ENCODE measurements at regions not wholly inside any gene's neighbourhood (a gene's known extent, or its start where the extent isn't known, plus 50 kb on each side); places are given as distances from the start of the nearest gene placed in this dataset.

- no peak overlapping the region for H3K14ac ChIP-seq (replicated peaks; ENCODE audit: low read depth, low read length)
- H3K4ac ChIP-seq (ENCODE audit: low read depth, low read length), result no peak overlapping the region
- H3K56ac ChIP-seq (ENCODE audit: extremely low read depth, insufficient read depth, low read length), result no peak overlapping the region
- no peak overlapping the region for H2AK9ac ChIP-seq (replicated peaks; ENCODE audit: low read depth, low read length, poor library complexity)
- intact Hi-C loops (cut with micrococcal nuclease) (no loop called here), dilution Hi-C loops (cut with HindIII; ENCODE audit: low sequenced_read_pairs, unreplicated experiment) (no loop called here), in situ Hi-C loops (cut with MboI; ENCODE audit: low sequenced_read_pairs) (no loop called here)
- no peak overlapping the region for H2BK15ac ChIP-seq (ENCODE audit: low read depth, low read length)
- no peak overlapping the region for H2BK20ac ChIP-seq (ENCODE audit: low read depth, low read length)
- DNase-seq (no peak), ATAC-seq (ENCODE audit: low read depth) (no peak)
- H3K23ac ChIP-seq (ENCODE audit: low read depth, low read length), result no peak overlapping the region
- H3K79me1 ChIP-seq (ENCODE audit: low read depth in 1 of 2, low read length in 2 of 2), result no peaks in the 10 kb centered on the region
- no peak overlapping the region for H3K18ac ChIP-seq (ENCODE audit: low read depth, low read length)
- no peak overlapping the region for H3K4me3 ChIP-seq (ENCODE audit: insufficient read depth, low read depth, low read length)
- no peak overlapping the region for H4K91ac ChIP-seq (ENCODE audit: insufficient read depth, low read depth, low read length)
- no TSS peak for BruUV-seq (replicated peaks)
- H3K9me3 ChIP-seq (ENCODE audit: control insufficient read depth, insufficient read depth, low read length), result peaks cover 84% of the 10 kb centered on the region
- no peak overlapping the region for H4K8ac ChIP-seq (ENCODE audit: low read depth in 2 of 2, low read length in 2 of 2)
- H3K9me1 ChIP-seq (ENCODE audit: insufficient read depth, low read length), result no peaks in the 10 kb centered on the region
- H4K5ac ChIP-seq (ENCODE audit: low read depth, low read length), result no peak overlapping the region
- H2BK5ac ChIP-seq (ENCODE audit: low read depth, low read length, poor library complexity, severe bottlenecking), result no peak overlapping the region
- H3K4me2 ChIP-seq (ENCODE audit: low read depth, low read length), result no peak overlapping the region
- no peak overlapping the region for H2AK5ac ChIP-seq (ENCODE audit: low read depth, low read length)
- no peak overlapping the region for H3K27ac ChIP-seq (ENCODE audit: insufficient read depth, low read length)
- no peaks in the 10 kb centered on the region for H3K4me1 ChIP-seq (ENCODE audit: control insufficient read depth, insufficient read depth, low read length)
- H2AFZ ChIP-seq (replicated peaks; ENCODE audit: low read length, poor library complexity), result no peak overlapping the region
- no peaks in the 10 kb centered on the region for H4K20me1 ChIP-seq (ENCODE audit: insufficient read depth, low read length)
- CTCF ChIA-PET, result no interaction called here
- WGBS, 2 experiments (ENCODE audit: extremely low coverage in 2 of 2, insufficient read length in 1 of 2), result 100% methylated on average over 1 of the region's 9 CpGs; no CpG with 5 or more reads in 1 of the 2 experiments
- POLR2A ChIA-PET (ENCODE audit: unreplicated experiment), result no interaction called here
- H3K27me3 ChIP-seq (ENCODE audit: control insufficient read depth, insufficient read depth, low read length), result no peaks in the 10 kb centered on the region
- TF ChIP-seq CHD1 (IDR thresholded peaks at IDR 0.05; ENCODE audit: low read depth, low read length) (no peak), MXI1 (IDR thresholded peaks at IDR 0.05; ENCODE audit: borderline replicate concordance, low read depth, low read length) (no peak), RFX5 (IDR thresholded peaks at IDR 0.05; ENCODE audit: low read depth, low read length) (no peak), SMC3 (IDR thresholded peaks at IDR 0.05; ENCODE audit: low read depth, low read length) (no peak), RAD21 (IDR thresholded peaks at IDR 0.05; ENCODE audit: low read length) (no peak), FOS (IDR thresholded peaks at IDR 0.05; ENCODE audit: low read depth, low read length) (no peak), RCOR1 (IDR thresholded peaks at IDR 0.05; ENCODE audit: insufficient replicate concordance, low read length) (no peak), POLR2A (IDR thresholded peaks at IDR 0.05; ENCODE audit: low read depth, low read length) (no peak), BHLHE40 (IDR thresholded peaks at IDR 0.05; ENCODE audit: low read depth, low read length) (no peak), CEBPB (IDR thresholded peaks at IDR 0.05; ENCODE audit: low read depth, low read length) (no peak)
- TF ChIP-seq, protein P1, sequence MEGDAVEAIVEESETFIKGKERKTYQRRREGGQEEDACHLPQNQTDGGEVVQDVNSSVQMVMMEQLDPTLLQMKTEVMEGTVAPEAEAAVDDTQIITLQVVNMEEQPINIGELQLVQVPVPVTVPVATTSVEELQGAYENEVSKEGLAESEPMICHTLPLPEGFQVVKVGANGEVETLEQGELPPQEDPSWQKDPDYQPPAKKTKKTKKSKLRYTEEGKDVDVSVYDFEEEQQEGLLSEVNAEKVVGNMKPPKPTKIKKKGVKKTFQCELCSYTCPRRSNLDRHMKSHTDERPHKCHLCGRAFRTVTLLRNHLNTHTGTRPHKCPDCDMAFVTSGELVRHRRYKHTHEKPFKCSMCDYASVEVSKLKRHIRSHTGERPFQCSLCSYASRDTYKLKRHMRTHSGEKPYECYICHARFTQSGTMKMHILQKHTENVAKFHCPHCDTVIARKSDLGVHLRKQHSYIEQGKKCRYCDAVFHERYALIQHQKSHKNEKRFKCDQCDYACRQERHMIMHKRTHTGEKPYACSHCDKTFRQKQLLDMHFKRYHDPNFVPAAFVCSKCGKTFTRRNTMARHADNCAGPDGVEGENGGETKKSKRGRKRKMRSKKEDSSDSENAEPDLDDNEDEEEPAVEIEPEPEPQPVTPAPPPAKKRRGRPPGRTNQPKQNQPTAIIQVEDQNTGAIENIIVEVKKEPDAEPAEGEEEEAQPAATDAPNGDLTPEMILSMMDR (conservative IDR thresholded peaks at IDR 0.05; ENCODE audit: low read depth, low read length), result no peak
- TF ChIP-seq, protein P2, sequence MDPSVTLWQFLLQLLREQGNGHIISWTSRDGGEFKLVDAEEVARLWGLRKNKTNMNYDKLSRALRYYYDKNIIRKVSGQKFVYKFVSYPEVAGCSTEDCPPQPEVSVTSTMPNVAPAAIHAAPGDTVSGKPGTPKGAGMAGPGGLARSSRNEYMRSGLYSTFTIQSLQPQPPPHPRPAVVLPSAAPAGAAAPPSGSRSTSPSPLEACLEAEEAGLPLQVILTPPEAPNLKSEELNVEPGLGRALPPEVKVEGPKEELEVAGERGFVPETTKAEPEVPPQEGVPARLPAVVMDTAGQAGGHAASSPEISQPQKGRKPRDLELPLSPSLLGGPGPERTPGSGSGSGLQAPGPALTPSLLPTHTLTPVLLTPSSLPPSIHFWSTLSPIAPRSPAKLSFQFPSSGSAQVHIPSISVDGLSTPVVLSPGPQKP (IDR thresholded peaks at IDR 0.05; ENCODE audit: borderline replicate concordance, low read depth, low read length), result no peak
- TF ChIP-seq, protein P3, sequence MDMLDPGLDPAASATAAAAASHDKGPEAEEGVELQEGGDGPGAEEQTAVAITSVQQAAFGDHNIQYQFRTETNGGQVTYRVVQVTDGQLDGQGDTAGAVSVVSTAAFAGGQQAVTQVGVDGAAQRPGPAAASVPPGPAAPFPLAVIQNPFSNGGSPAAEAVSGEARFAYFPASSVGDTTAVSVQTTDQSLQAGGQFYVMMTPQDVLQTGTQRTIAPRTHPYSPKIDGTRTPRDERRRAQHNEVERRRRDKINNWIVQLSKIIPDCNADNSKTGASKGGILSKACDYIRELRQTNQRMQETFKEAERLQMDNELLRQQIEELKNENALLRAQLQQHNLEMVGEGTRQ (IDR thresholded peaks at IDR 0.05; ENCODE audit: low read depth, low read length), result no peak
- H2BK120ac ChIP-seq (ENCODE audit: low read depth, low read length), result no peak overlapping the region
- H3K36me3 ChIP-seq (ENCODE audit: control insufficient read depth, insufficient read depth, low read length), result no peaks in the 10 kb centered on the region
- no peak overlapping the region for H3K9ac ChIP-seq (ENCODE audit: low read depth, low read length)
Measured at GRCh38 chr15:25186411-25186810, 231.6 kb downstream of the SNRPN start.
